GM12892 (cell line): ENCODE measurements at regions not wholly inside any gene's neighbourhood (a gene's known extent, or its start where the extent isn't known, plus 50 kb on each side); places are given as distances from the start of the nearest gene placed in this dataset.

Experiments
- DNase-seq: peaks from one replicate; pipeline ENCODE4 v3.0.0; 2011; ENCODE audit not compliant: insufficient read length
- FAIRE-seq: peaks from 2 replicates; lab custom pipeline; 2011; peaks lifted over from hg19 to GRCh38; lab: Jason Lieb, UNC
- POLR2A ChIP-seq: IDR thresholded peaks from 2 replicates; pipeline ENCODE4 v1.6.1; 2011; ENCODE audit warnings: low read depth, low read length, control low read depth
- POLR2AphosphoS5 ChIP-seq: IDR thresholded peaks from 2 replicates; pipeline ENCODE4 v1.6.1; 2011; ENCODE audit warnings: low read depth, low read length, control low read depth
- TAF1 ChIP-seq: IDR thresholded peaks from 2 replicates; pipeline ENCODE4 v1.6.1; 2011; ENCODE audit warnings: low read depth, mild to moderate bottlenecking, control low read depth, low read length, borderline replicate concordance

GRCh38 chr13:107407074-107407473 is 808.3 kb downstream of the LIG4 start:
- DNase-seq (no peak), FAIRE-seq (no peak)
- TF ChIP-seq TAF1 (no peak), POLR2AphosphoS5 (no peak), POLR2A (no peak)

GRCh38 chr13:107395927-107396662 is 819.2 kb downstream of the LIG4 start:
- FAIRE-seq (no peak), DNase-seq (no peak)
- TF ChIP-seq POLR2AphosphoS5 (no peak), TAF1 (no peak), POLR2A (no peak)

- TF ChIP-seq POLR2AphosphoS5 (no peak), POLR2A (no peak), TAF1 (no peak)
- FAIRE-seq (no peak), DNase-seq (no peak)
Observed at GRCh38 chr13:107392205-107392604, 823.1 kb downstream of the LIG4 start.

GRCh38 chr13:107387525-107387924 is 819.6 kb upstream of the ARGLU1 start:
- no peak for FAIRE-seq
- TF ChIP-seq TAF1 = no peak
- TF ChIP-seq POLR2AphosphoS5 = no peak
- TF ChIP-seq POLR2A = no peak
- DNase-seq = no peak

GRCh38 chr13:107379407-107380155 is 811.6 kb upstream of the ARGLU1 start:
- DNase-seq (no peak), FAIRE-seq (no peak)
- TF ChIP-seq POLR2A (no peak), POLR2AphosphoS5 (no peak), TAF1 (no peak)

GRCh38 chr13:107376341-107377125 is 808.6 kb upstream of the ARGLU1 start:
- TF ChIP-seq POLR2A (no peak), TAF1 (no peak), POLR2AphosphoS5 (no peak)
- no peak for DNase-seq
- FAIRE-seq = no peak

- TF ChIP-seq TAF1 (no peak), POLR2AphosphoS5 (no peak), POLR2A (no peak)
- DNase-seq (no peak), FAIRE-seq (no peak)
Observed at GRCh38 chr13:107375701-107376340, 807.9 kb upstream of the ARGLU1 start.

GRCh38 chr13:107374038-107374437 is 806.1 kb upstream of the ARGLU1 start:
- DNase-seq (no peak), FAIRE-seq (no peak)
- TF ChIP-seq POLR2A (no peak), TAF1 (no peak), POLR2AphosphoS5 (no peak)

- no peak for FAIRE-seq
- TF ChIP-seq TAF1 (no peak), POLR2A (no peak), POLR2AphosphoS5 (no peak)
- no peak for DNase-seq
Observed at GRCh38 chr13:107373551-107373950, 805.6 kb upstream of the ARGLU1 start.

GRCh38 chr13:107370015-107370785 is 802.3 kb upstream of the ARGLU1 start:
- TF ChIP-seq POLR2AphosphoS5 (no peak), TAF1 (no peak), POLR2A (no peak)
- DNase-seq (no peak), FAIRE-seq (no peak)

GRCh38 chr13:107367258-107367657 is 799.3 kb upstream of the ARGLU1 start:
- FAIRE-seq (no peak), DNase-seq (no peak)
- TF ChIP-seq POLR2A (no peak), TAF1 (no peak), POLR2AphosphoS5 (no peak)
